Uterus (tissue), 2 donors: ENCODE measurements at regions not wholly inside any gene's neighbourhood (a gene's known extent, or its start where the extent isn't known, plus 50 kb on each side); places are given as distances from the start of the nearest gene placed in this dataset.

ENCODE experiments used
- CTCF ChIP-seq, 4 experiments: fragments of 200-600 bp in 2 of 4; fragments of 450-650 bp in 2 of 4; sonication (generic) in 2 of 4; IDR thresholded peaks; one replicate each; pipeline ENCODE4 v1.5.1; 2016 to 2019; ENCODE audit warnings: antibody characterized with exemption in 4 of 4, mild to moderate bottlenecking in 2 of 4, moderate library complexity in 1 of 4
- POLR2A ChIP-seq, 2 donors: fragments of 450-650 bp; IDR thresholded peaks; one replicate each; pipeline ENCODE4 v1.6.1; 2016; ENCODE audit warnings: antibody characterized with exemption in 2 of 2, mild to moderate bottlenecking in 1 of 2, moderate library complexity in 1 of 2

GRCh38 chr3:25940935-25941334, 151.0 kb downstream of the OXSM start:
- TF ChIP-seq CTCF (IDR thresholded peaks at IDR 0.05) (no peak), POLR2A (IDR thresholded peaks at IDR 0.05) (no peak)
